GM19239 (cell line): ENCODE measurements at regions not wholly inside any gene's neighbourhood (a gene's known extent, or its start where the extent isn't known, plus 50 kb on each side); places are given as distances from the start of the nearest gene placed in this dataset.
"Not testable (repeated sequence)": the region's sequence is repeated elsewhere in the genome, so short reads cannot be mapped to it uniquely, and the experiment has no call there.

Experiments used
- DNase-seq: peaks from one replicate; pipeline ENCODE4 v3.0.0; 2011; ENCODE audit warnings: low spot score; ENCODE audit not compliant: insufficient read length
- FAIRE-seq: peaks from 2 replicates; lab custom pipeline; 2011; peaks lifted over from hg19 to GRCh38; lab: Jason Lieb, UNC

- FAIRE-seq (no peak), DNase-seq (no peak)
These were observed 1238.3 kb downstream of the TECRL start for GRCh38 chr4:63170923-63171322.

DNA sequence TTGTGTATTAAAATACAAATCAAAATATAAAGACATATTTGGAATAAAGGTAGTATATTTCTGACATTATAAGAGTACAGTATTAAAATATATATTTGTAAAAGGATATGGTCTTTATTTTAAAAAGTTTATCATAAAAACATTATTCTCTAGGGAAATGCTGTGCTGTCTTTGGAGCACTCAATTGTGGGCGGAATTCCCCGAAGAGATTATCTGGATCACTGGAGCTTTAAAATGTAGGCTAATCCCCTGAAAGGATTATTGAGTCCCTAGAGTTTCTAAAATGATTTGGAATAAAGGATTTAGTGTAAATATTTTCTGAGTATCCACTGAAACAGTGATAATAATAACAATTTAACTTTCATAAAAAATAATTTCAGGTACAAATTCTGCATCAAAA lies 1239.4 kb downstream of the TECRL start:
- DNase-seq, result no peak
- no peak for FAIRE-seq

GRCh38 chr4:63155561-63155960 lies 1253.7 kb downstream of the TECRL start:
- FAIRE-seq, result no peak
- DNase-seq, result no peak

DNA sequence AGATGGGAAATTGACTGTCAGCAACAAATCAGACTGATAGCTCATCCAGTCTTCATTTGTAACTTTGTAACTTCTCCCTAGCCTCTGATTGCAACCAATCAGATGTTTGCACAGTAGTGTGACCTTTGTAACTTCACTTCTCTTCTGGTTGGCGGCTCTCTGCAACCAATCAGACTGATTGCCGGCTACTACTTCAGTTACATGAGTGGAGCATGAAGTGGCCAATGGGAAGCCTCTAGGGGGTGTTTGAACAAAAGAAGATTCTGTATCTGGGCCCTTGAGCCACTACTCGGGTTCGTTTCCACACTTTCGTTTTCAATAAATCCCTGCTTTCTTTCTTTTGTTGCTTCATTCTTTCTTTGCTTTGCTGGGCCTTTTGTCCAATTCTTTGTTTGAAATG lies 1285.8 kb downstream of the TECRL start:
- no peak for FAIRE-seq
- DNase-seq, result no peak

DNA sequence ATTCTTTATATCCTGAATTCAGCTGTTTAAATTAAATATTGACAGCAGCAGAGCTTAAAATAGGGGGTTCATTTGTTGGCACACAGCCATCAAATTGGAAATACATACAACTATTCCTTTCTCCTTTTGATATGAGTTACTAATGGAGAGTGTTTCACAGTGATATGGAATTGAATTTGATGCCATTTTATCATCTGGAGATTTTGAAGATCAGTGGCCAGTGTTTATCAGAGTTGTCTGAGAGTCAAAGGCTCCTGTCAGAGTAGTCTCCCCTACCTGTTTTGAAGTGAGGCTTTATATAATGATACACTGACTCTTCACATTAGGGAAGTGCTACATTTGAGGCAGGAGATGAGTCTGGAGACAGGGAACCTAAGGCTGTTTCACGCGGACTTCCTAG lies 1286.3 kb downstream of the TECRL start:
- FAIRE-seq (no peak), DNase-seq (no peak)

DNA sequence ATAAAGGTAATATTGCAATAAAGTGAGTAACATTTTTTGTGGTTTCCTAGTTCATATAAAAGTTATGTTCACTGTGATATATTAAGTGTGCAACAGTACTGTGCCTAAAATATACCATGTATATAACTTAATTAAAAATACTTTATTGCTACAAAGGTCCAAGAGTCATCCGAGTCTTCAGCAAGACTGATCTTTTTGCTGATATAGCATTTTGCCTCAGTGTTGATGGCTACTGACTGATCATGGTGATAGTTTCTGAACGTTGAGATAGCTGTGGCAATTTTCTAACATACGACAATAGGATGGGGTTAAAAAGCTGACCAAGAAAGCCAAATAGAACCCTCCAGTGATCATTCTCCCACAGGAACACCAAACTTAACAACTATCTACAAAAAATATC lies 1302.7 kb downstream of the TECRL start:
- no peak for FAIRE-seq
- no peak for DNase-seq

DNA sequence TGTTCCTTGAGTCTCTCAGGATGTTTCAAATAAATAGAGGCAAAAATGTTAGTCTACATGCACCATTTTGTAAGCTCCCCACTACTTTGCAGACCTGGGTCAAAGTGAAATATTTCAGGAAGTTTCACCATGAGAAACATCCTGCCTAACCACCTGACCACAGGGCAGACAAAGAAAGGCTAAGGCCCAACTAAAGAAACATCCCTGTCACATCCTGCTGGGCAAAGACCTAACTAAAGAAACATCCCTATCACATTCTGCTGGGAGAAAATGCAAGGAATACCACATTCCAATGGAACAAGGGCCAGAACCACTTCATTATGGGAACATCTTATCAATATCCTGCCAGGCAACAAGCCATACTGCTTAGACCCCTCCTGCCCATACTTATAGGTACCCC lies 1303.4 kb downstream of the TECRL start:
- no peak for DNase-seq
- FAIRE-seq, result no peak

DNA sequence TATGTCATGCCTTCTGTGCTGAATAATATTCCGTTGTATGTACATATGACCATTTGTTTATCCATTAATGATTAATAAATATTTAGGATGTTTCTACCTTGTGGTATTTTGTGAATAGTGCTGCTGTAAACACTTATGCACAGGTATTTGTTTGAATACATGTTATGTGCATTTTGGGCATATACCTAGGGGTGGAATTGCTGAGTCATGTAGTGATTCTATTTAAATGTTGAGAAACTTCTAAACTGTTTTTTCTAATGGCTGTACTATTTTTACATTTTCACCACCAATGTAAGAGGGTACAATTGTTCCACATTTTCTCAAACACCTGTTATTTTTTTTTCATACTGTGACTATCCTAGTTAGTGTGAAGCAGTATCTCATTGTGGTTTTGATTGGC lies 1318.6 kb downstream of the TECRL start:
- DNase-seq (no peak), FAIRE-seq (no peak)

- FAIRE-seq (no peak), DNase-seq (no peak)
These were observed 1324.2 kb downstream of the TECRL start for GRCh38 chr4:63085091-63085490.

GRCh38 chr4:63080934-63081333 lies 1328.3 kb downstream of the TECRL start:
- FAIRE-seq, result no peak
- no peak for DNase-seq

- no peak for FAIRE-seq
- DNase-seq, result no peak
These were observed 1345.5 kb downstream of the TECRL start for GRCh38 chr4:63063760-63064159.

GRCh38 chr4:63062891-63063290 lies 1346.4 kb downstream of the TECRL start:
- not testable (repeated sequence) for FAIRE-seq, DNase-seq

DNA sequence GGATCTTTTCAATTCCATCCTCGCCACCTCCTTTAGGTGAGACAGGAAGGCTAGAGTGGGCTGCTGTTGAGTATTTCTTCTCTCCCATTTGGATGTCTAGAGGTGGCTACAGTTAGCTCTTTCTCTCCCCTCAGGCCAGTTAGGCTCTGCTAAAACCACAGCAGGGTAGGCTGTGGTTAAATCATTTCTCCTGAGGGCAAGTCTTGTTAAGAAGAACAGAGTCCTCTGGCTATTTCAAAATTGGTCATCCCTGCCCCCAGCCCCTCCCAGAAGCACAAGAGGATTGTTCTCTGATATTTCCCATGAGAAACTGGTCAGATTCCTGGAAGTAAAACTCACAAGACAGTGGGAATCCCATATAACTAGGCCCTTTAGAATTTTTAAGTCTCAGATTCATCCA lies 1359.5 kb downstream of the TECRL start:
- no peak for FAIRE-seq
- no peak for DNase-seq

- no peak for FAIRE-seq
- no peak for DNase-seq
These were observed 1360.0 kb downstream of the TECRL start for GRCh38 chr4:63049278-63049677.

GRCh38 chr4:63036159-63036866 lies 1372.9 kb downstream of the TECRL start:
- FAIRE-seq, result no peak
- DNase-seq, result no peak

- no peak for FAIRE-seq
- DNase-seq, result no peak
These were observed 1379.9 kb downstream of the TECRL start for GRCh38 chr4:63029380-63029779.

GRCh38 chr4:63020661-63021060 lies 1388.6 kb downstream of the TECRL start:
- DNase-seq (no peak), FAIRE-seq (no peak)

DNA sequence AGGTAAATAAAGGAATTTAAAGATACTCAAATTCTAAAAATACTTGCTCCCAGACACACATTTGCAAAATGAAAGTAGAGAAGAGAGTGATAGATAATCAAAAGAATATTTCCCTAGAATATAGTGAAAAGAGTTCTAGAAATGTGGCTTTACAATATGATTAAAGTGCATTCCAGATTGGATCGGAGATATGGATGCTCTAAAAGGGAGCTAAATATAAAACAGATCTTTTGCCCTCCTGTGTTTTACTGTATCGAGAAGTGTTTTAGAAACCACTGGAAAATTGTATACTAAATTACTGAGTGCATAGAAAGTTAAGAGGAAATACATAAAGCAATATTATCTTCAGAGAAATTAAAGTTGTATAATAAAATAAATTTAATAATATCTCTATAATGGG lies 1392.0 kb downstream of the TECRL start:
- FAIRE-seq (no peak), DNase-seq (no peak)

- DNase-seq (no peak), FAIRE-seq (no peak)
These were observed 1438.4 kb downstream of the TECRL start for GRCh38 chr4:62970846-62971245.

DNA sequence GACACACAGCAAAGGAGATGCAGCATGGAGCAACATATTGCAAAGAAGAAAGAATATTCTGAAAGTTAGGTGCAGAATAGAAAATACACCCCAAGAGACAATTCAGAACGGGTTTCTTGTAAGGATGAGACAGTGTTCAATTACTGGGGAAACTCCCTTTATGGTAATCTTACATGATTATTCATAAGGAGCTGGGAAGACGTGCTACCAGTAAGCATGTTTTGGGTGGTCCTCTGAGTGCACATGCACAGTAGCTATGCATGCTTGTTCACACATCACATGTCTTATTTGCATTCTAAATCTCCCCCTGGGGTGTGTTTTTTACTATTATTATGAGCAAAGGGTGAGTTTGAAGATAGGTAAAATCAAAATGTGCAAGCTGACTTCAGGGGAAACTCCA lies 1448.8 kb downstream of the TECRL start:
- DNase-seq, result no peak
- FAIRE-seq, result no peak

DNA sequence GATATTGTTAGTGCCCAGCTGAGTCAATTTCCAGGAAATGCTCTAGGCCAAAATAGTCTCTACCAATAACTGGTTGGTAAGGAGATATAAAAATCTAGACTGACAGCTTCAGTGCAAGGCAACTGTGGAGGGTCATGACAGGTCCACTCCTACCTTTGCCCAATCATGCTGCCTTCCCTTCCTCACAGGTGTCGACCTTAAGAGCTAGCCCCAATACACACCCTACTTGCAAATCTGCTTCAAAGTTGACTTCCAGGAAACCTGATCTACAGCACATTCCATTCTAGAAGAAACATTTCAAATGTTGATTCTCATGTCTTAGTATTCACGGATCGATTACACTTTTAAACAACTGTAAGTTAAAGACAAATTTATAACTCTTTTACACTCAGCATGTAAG lies 1455.5 kb downstream of the TECRL start:
- no peak for FAIRE-seq
- DNase-seq, result no peak

GRCh38 chr4:62952366-62952765 lies 1456.9 kb downstream of the TECRL start:
- DNase-seq (no peak), FAIRE-seq (no peak)

GRCh38 chr4:62948108-62948507 lies 1461.1 kb downstream of the TECRL start:
- FAIRE-seq (no peak), DNase-seq (no peak)
